SH-SY5Y (cell line): ENCODE measurements at regions not wholly inside any gene's neighbourhood (a gene's known extent, or its start where the extent isn't known, plus 50 kb on each side); places are given as distances from the start of the nearest gene placed in this dataset.

Source experiments
- GATA2 ChIP-seq: IDR thresholded peaks from 2 replicates; pipeline ENCODE4 v1.6.1; 2011; ENCODE audit warnings: mild to moderate bottlenecking, low read depth, low read length
- GATA3 ChIP-seq: IDR thresholded peaks from 2 replicates; pipeline ENCODE4 v1.6.1; 2011; ENCODE audit warnings: low read depth, mild to moderate bottlenecking, low read length, moderate library complexity

DNA sequence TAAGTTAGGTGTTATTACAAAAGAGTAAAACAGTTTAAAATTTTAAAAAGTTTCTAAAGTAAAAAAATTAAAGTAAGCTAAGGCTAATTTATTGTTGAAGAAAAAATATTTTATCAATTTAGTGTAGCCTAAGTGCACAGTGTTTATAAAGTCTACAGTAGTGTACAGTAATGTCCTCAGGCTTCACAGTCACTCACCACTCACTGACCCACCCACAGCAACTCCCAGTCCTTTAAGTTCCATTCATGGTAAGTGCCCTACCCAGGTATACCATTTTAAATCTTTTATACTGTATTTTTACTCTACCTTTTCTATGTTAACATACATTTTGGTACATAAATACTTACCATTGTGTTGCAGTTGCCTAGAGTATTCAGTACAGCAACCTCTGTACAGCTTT lies 120.3 kb upstream of the DKK2 start:
- TF ChIP-seq GATA2: no peak
- no peak for TF ChIP-seq GATA3
